NCI-H524 (cell line): ENCODE measurements at regions not wholly inside any gene's neighbourhood (a gene's known extent, or its start where the extent isn't known, plus 50 kb on each side); places are given as distances from the start of the nearest gene placed in this dataset.

Experiments
- DNase-seq, 2 experiments: peaks; one replicate each; lab custom pipeline; 2025; lab: John Stamatoyannopoulos, UW

- DNase-seq, result peak in 1 of 2 experiments; percentile 30
These were observed 210.7 kb upstream of the SLC24A2 start for GRCh38 chr9:19999491-20000057.

- no peak for DNase-seq
These were observed 210.1 kb upstream of the SLC24A2 start for GRCh38 chr9:19998823-19999455.

- DNase-seq, result no peak
These were observed 209.3 kb upstream of the SLC24A2 start for GRCh38 chr9:19998153-19998552.

DNA sequence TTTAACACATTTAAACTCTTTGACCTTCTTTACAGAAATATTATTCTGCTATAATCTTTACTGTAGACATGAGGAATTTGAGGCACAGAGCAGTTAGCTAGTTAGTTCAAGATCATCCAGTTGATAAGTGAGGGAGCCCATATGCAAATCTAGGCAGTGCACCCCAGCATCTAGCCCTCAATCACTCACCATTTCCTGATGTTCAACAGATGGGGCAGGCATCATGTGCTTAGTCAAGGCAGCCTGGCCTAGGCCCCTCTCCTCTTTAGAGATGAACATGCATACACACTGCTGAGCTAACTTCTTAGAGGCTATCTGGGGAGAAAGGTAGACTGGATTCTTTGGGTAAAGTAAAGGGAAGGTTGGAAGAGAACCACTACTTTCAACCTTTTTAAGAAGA is 206.8 kb upstream of the SLC24A2 start:
- no peak for DNase-seq

DNA sequence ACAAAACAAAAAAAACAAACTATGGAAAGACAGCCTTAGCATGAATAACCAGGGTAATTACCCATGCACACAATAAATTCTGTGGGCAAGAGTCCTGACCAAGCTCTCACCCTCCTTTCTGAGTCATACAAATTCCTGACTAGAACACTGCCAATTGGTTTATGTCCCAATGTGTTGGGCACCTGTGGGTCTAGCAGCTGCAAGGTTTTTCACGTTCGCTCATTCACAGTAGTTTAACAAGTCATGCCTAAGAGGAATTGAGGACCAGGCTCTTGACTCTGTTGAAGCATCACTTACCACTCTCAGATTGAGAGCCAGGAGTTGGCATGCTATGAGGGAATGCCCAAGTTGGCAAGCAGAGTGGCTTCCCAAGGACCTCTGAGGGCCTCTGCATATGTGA is 205.5 kb upstream of the SLC24A2 start:
- DNase-seq, result no peak

DNA sequence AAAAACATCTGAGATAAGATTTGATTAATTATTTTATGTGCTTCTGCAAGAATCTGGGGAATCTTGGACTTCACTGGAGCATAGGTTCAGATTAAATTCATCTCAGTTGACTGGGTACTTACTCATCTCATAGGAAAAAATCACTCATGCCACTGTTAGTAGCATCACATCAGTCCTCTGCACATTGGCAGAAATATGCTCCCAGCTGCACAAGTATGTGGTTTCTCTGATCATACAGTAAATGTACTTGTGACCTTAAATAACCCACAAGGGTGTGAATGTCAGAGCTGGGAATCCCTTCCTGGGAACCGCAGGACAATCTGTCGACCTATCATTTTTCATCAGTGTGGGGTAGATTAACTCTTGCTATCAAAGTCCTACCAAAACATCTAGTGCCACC is 203.7 kb upstream of the SLC24A2 start:
- peak; percentile 56 to 93 for DNase-seq

DNA sequence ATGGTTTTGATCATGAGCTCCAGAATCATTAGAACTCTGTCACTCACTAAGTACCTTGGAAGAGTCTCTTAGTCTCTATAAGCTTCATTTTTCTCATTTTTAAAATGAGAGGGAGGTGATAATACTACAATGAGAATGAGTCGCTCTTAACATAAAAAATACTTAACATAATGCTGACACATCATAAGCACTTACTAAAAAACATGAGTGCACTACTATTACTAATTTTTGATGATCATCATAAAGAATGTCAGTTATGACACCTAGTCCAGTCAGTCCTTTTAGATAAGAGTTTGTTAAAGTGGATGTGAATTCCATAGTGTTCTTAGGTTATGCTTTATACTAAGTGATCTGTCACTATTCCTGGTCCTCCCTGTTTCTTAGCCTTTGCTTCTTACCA is 200.4 kb upstream of the SLC24A2 start:
- DNase-seq, result no peak

DNA sequence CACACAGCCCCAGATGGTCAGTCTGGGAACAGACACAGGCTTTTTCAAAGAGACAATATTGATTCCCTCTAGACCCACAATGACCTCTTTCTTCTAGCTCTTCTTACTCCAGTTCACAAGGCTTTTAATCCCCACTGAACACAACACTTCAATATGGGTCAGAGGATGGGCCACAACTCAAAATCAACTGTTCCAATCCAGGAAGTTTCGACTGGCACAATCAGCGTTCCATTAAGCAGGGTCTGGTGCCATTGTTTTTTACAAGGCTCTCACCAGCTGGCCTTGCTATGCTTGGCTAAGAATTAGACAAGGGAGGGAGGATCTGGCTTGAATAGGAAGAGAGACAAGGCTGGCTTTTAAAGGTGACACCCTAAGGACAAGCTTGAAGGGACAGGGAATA is 199.4 kb upstream of the SLC24A2 start:
- peak; percentile 67 to 87 for DNase-seq

DNA sequence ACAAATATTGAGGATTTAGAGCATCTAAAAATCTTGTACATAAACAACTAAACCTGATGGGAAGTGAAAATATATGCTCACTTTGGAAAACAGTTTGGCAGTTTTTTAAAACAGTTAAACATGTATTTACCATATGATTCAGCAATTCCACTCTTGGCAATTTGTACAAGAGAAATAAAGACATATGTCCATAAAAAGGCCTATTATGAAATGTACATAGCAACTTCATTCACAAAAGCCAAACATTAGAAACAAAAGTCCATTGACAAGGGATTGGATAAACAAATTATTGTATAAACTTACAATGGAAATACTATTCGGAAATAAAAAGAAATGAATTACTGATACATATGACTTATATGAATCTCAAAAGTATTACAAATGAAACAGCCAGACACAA is 196.2 kb upstream of the SLC24A2 start:
- no peak for DNase-seq

DNA sequence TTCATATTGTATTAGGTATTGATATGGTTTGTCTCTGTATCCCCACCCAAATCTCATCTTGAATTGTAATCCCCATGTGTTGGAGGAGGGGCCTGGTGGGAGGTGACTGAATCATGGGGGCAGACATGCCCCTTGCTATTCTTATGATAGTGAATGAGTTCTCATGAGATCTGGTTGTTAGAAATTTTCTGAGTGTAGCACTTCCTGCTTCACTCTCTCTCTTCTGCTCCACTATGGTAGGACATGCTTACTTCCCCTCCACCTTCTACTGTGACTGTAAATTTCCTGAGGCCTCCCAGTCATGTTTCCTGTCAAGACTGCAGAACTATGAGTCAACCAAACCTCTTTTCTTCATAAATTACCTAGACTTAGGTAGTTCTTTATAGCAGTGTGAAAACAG is 187.4 kb upstream of the SLC24A2 start:
- no peak for DNase-seq

GRCh38 chr9:19975499-19975898 is 186.7 kb upstream of the SLC24A2 start:
- no peak for DNase-seq

GRCh38 chr9:19969721-19970120 is 180.9 kb upstream of the SLC24A2 start:
- no peak for DNase-seq

GRCh38 chr9:19967888-19968459 is 179.1 kb upstream of the SLC24A2 start:
- no peak for DNase-seq

GRCh38 chr9:19967216-19967887 is 178.5 kb upstream of the SLC24A2 start:
- DNase-seq, result peak; percentile 54 to 87

GRCh38 chr9:19965336-19965735 is 176.5 kb upstream of the SLC24A2 start:
- DNase-seq, result no peak

- no peak for DNase-seq
These were observed 159.2 kb upstream of the SLC24A2 start for GRCh38 chr9:19947996-19948395.

DNA sequence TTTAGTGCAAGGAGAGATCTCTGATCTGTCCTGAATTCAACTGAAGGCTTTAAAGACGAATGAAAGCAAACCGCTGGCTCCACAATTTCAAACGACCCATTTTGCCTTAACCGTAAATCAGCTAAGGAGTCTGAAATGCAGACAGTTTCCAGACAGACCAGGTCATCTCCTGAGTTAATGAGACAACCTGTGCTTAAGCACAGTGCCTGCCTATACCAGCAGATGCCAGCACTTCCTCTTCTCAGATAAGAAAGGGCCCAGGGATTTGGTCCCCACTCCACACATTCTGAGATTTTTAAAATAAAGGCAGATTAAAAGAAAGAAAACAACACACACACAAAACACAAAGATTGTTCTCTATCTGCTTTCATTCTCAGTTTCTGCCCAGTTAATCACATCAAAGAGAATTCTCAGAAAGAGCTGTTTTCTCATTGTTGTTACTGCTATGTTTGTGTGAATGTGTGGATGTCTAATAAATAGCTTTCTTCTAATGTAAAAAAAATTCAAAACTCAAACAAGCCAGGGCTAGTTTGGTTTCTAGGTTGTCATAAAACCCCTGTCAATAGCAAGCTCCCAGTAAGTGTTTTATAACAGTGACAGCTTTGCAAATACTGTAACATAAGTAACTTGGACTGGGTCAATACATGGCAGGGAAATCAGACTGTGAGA is 157.7 kb upstream of the SLC24A2 start:
- peak in 1 of 2 experiments; percentile 41 for DNase-seq

GRCh38 chr9:19941874-19942273 is 153.0 kb upstream of the SLC24A2 start:
- DNase-seq, result no peak

DNA sequence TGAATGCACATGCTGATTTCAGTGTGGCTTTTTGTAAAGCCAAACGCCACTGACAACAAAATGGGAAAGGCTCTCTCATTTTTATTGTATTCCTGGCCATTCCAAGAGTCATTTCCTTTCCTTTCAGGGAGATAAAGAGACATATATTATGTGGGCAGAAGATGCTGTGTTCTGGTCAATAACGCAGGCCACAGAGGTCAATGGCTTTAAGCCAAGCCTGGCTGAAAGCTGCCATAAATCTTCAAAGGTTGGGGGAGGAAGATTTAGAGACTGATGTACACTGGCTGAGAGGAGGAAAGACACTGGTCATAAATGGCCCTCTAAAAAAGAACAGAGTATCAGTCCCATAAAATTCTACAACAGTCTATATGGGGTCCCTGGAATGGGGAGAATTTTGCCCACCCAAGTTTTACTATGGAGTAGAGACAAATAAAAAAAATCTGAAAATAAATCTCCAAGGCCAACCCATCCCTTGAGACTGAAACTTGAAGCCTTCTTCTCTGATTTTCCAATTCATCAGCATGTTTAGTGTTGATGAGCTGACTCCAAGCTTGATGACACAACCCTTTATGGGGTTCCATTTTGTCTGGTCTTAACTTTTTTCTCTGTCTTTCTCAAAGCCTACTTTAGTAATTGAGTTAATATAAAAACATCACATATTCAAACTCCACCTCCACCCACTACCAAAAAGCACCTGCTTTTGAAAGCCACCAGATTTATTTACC is 152.1 kb upstream of the SLC24A2 start:
- DNase-seq, result no peak

- DNase-seq, result peak; percentile 82 to 94
These were observed 151.0 kb upstream of the SLC24A2 start for GRCh38 chr9:19939734-19940278.

DNA sequence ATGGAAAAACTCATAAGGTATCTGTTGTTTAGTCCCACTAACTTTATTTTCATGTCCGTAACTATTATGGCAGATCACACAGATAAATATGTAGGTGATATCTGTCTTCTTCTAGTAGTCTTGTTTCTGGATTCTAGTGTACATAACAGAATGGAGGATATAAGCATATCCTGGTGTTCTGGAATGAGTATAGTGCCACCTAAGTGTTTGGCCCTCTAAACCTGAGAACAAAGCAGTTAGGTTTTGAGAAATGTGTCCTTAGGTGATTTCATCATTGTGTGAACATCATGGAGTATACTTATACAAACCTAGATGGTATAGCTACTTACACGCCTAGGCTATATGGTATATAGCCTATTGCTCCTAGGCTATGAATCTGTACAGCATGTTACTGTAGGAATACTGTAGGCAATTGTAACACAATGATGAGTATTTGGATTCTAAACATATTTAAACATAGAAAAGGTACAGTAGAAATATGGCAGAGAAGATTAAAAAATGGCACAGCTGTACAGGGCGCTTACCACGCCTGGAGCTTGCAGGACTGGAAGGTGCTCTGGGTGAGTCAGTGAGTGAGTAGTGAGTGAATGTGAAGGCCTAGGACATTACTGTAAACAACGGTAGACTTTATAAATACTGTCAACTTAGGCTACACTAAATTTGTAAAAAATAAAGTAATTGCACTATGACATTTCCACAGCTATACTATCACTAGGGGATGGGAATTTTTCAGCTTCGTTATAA is 150.3 kb upstream of the SLC24A2 start:
- no peak for DNase-seq
